ENCODE measurements at regions not wholly inside any gene's neighbourhood (a gene's known extent, or its start where the extent isn't known, plus 50 kb on each side); places are given as distances from the start of the nearest gene placed in this dataset.

DNA sequence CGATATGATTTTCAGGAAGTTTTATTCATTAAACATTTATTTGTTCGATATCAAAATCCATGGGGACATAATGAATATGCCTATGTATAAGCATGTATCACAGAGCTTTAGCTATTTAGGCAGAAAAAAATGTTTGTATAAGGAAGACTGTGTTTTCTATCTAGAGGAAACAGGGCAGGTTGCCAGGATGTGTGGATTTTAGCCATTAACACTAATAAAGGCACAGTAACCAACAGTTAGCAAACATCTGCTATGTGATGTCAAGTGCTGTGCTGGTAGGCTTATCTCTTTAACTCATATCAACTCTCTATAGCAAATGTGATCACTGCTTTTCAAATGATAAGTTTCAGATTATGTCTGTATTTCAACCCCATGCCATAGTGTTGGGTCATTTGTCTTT, 708.9 kb upstream of the HS3ST1 start:
- TF ChIP-seq, protein P1, sequence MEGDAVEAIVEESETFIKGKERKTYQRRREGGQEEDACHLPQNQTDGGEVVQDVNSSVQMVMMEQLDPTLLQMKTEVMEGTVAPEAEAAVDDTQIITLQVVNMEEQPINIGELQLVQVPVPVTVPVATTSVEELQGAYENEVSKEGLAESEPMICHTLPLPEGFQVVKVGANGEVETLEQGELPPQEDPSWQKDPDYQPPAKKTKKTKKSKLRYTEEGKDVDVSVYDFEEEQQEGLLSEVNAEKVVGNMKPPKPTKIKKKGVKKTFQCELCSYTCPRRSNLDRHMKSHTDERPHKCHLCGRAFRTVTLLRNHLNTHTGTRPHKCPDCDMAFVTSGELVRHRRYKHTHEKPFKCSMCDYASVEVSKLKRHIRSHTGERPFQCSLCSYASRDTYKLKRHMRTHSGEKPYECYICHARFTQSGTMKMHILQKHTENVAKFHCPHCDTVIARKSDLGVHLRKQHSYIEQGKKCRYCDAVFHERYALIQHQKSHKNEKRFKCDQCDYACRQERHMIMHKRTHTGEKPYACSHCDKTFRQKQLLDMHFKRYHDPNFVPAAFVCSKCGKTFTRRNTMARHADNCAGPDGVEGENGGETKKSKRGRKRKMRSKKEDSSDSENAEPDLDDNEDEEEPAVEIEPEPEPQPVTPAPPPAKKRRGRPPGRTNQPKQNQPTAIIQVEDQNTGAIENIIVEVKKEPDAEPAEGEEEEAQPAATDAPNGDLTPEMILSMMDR (IDR thresholded peaks at IDR 0.05): no peak
- TF ChIP-seq POLR2AphosphoS5 (IDR thresholded peaks at IDR 0.05): no peak
- no peak for TF ChIP-seq POLR2A (IDR thresholded peaks at IDR 0.05)
- TF ChIP-seq EP300 (IDR thresholded peaks at IDR 0.05; ENCODE audit: low read depth): no peak

Data from transverse colon (tissue), 4 donors.